ENCODE measurements at regions not wholly inside any gene's neighbourhood (a gene's known extent, or its start where the extent isn't known, plus 50 kb on each side); places are given as distances from the start of the nearest gene placed in this dataset.

DNA sequence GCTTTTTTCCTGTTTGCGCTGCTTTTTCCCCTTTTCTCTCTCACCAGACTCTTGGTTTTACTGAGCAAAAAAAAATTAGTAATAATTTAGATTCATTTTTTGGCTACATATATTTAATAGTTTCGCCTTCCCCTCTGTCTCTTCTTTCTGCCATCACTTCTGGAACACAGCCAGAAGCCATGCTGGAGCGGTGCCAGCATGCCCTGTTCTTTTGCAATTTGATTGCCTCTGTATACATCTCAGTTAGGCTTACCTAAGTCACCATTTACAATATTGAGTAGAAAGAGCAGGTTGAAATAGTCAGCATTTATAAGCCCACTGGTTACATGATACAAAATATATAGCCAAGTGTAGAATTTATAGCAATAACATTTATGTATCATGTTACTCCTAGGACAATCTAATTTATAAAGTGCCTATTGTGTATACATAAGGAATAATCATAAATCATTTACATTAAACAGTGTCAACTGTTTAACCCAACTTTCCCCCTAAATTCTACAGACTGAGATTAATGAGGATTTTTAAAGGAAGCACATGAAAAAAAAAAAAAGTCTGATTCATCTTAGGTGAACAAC, 413.8 kb upstream of the SOX5 start:
- no peaks in the 10 kb centered on the region for H3F3A ChIP-seq (ENCODE audit: insufficient read depth, low read length, poor library complexity, severe bottlenecking)
- no peaks in the 10 kb centered on the region for H4K20me1 ChIP-seq (ENCODE audit: insufficient read depth)

More for the DNA sequence above, 413.8 kb upstream of the SOX5 start:
- H3K36me3 ChIP-seq (ENCODE audit: insufficient read depth, low read length): no peaks in the 10 kb centered on the region
- H3K4me3 ChIP-seq (ENCODE audit: low read length): no peak overlapping the region
- H3K79me2 ChIP-seq (replicated peaks; ENCODE audit: insufficient read depth, low read length): no peaks in the 10 kb centered on the region
- H3K9ac ChIP-seq (ENCODE audit: low read length): no peak overlapping the region
- no peak overlapping the region for H3K27ac ChIP-seq (ENCODE audit: low read length)
- no peaks in the 10 kb centered on the region for H3K27me3 ChIP-seq (ENCODE audit: insufficient read depth, low read depth, low read length)
- TF ChIP-seq MXI1 (conservative IDR thresholded peaks at IDR 0.05; ENCODE audit: poor library complexity, severe bottlenecking) (no peak), SMC3 (conservative IDR thresholded peaks at IDR 0.05; ENCODE audit: poor library complexity) (no peak), CTCF (IDR thresholded peaks at IDR 0.05; ENCODE audit: poor library complexity, severe bottlenecking) (no peak), EZH2 (IDR thresholded peaks at IDR 0.05; ENCODE audit: borderline replicate concordance, insufficient read depth, low read length, poor library complexity, severe bottlenecking) (no peak), RAD21 (conservative IDR thresholded peaks at IDR 0.05) (no peak), TAF1 (IDR thresholded peaks at IDR 0.05; ENCODE audit: low read depth) (no peak), EP300 (conservative IDR thresholded peaks at IDR 0.05; ENCODE audit: poor library complexity, severe bottlenecking) (no peak), REST (IDR thresholded peaks at IDR 0.05; ENCODE audit: borderline replicate concordance) (no peak), POLR2AphosphoS5 (IDR thresholded peaks at IDR 0.05) (no peak)
- no peak overlapping the region for H3K4me2 ChIP-seq (ENCODE audit: low read length)
- H2AFZ ChIP-seq (ENCODE audit: low read depth, low read length): no peak overlapping the region
- no peaks in the 10 kb centered on the region for H3K9me3 ChIP-seq (ENCODE audit: low read length)
- H3K9me2 ChIP-seq (ENCODE audit: insufficient read depth, low read length): no peaks in the 10 kb centered on the region
